ENCODE measurements at regions not wholly inside any gene's neighbourhood (a gene's known extent, or its start where the extent isn't known, plus 50 kb on each side); places are given as distances from the start of the nearest gene placed in this dataset.
"Not testable (repeated sequence)": the region's sequence is repeated elsewhere in the genome, so short reads cannot be mapped to it uniquely, and the experiment has no call there.

DNA sequence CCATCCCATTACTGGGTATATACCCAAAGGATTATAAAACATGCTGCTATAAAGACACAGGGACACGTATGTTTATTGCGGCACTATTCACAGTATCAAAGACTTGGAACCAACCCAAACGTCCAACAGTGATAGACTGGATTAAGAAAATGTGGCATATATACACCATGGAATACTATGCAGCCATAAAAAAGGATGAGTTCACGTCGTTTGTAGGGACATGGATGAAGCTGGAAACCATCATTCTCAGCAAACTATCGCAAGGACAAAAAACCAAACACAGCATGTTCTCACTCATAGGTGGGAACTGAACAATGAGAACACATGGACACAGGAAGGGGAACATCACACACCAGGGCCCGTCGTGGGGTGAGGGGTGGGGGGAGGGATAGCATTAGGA lies 106.1 kb downstream of the CHD1L start:
- H3K27ac Mint-ChIP-seq; DNase-seq; H3K9me3 Mint-ChIP-seq (ENCODE audit: low read depth); ATAC-seq; CTCF ChIA-PET; H3K4me3 Mint-ChIP-seq; H3K36me3 Mint-ChIP-seq (ENCODE audit: low read depth); H3K4me1 Mint-ChIP-seq; POLR2A ChIA-PET; intact Hi-C loops (cut with DNase I, micrococcal nuclease): not testable (repeated sequence)
- H3K27me3 Mint-ChIP-seq = peaks cover 41% of the 10 kb centered on the region

DNA sequence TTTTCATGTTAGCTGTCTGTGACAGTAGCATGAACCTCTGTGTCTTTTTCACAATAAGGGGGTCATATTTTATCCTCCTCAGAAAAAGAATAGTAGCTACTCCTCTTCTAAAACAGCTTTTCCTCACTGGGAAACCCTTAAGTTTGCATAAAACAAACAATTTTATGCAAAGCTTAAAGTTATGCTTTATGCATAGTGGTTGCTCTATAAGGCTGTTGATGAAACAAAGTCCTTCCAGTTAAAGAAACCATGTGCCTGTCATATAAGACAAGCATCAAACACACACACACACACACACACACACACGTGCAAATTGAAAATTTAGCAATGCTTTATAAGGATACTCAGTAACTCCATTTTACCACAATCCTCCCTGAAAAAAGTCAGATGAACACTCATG lies 107.0 kb downstream of the CHD1L start:
- Mint-ChIP-seq H3K36me3 (ENCODE audit: low read depth) (no peaks in the 10 kb centered on the region), H3K27ac (no peak overlapping the region), H3K27me3 (peaks cover 33% of the 10 kb centered on the region), H3K4me1 (no peaks in the 10 kb centered on the region), H3K4me3 (no peak overlapping the region), H3K9me3 (ENCODE audit: low read depth) (no peaks in the 10 kb centered on the region)
- DNase-seq (no peak), ATAC-seq (no peak)
- ChIA-PET POLR2A (no interaction called here), CTCF (no interaction called here)
- intact Hi-C loops (cut with DNase I, micrococcal nuclease) = no loop called here

DNA sequence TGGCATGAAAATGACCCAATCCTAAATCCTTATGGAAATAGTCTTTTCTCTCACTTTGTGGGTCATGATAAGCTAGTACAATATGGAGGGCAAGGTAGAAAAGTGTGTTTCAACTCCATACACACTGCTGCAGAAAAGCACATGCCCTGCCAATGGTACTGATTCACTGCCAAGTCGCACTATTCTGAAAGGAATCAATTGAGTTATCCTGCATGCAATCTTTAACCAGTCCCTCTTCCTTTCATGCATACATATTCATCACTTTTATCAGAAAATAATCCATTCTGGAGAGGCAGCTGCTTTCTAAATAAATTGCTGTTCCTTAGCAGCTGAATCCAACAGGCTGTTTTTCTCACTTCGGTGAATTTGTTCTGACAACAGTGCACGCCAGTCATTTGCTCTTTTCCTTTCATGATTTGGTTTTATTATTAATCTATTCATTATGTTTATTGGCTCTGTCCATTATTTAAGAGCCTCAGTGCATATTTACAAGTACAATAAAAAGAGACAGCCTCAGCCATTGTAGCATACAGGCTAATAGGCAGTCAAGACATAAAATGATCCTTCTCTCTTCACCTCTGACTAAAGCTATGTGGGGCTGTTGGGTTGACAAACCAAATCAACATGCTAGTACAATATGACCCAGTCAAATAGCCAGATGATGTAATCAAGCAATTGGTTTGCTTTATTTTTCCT lies 108.8 kb downstream of the CHD1L start:
- ChIA-PET CTCF (interaction anchor here (0.7 to 1.1 kb wide), 3 partner anchors 11 to 532 kb away, joined by 3 to 6 read pairs (median 4); no protein-coding TSS in a partner anchor), POLR2A (no interaction called here)
- H3K27ac Mint-ChIP-seq = no peak overlapping the region
- H3K27me3 Mint-ChIP-seq = peaks cover 18% of the 10 kb centered on the region
- ATAC-seq (no peak), DNase-seq (no peak)
- H3K4me3 Mint-ChIP-seq = no peak overlapping the region
- no peaks in the 10 kb centered on the region for H3K9me3 Mint-ChIP-seq (ENCODE audit: low read depth)
- intact Hi-C loops (cut with DNase I, micrococcal nuclease) = no loop called here
- H3K36me3 Mint-ChIP-seq (ENCODE audit: low read depth) = no peaks in the 10 kb centered on the region
- no peaks in the 10 kb centered on the region for H3K4me1 Mint-ChIP-seq

DNA sequence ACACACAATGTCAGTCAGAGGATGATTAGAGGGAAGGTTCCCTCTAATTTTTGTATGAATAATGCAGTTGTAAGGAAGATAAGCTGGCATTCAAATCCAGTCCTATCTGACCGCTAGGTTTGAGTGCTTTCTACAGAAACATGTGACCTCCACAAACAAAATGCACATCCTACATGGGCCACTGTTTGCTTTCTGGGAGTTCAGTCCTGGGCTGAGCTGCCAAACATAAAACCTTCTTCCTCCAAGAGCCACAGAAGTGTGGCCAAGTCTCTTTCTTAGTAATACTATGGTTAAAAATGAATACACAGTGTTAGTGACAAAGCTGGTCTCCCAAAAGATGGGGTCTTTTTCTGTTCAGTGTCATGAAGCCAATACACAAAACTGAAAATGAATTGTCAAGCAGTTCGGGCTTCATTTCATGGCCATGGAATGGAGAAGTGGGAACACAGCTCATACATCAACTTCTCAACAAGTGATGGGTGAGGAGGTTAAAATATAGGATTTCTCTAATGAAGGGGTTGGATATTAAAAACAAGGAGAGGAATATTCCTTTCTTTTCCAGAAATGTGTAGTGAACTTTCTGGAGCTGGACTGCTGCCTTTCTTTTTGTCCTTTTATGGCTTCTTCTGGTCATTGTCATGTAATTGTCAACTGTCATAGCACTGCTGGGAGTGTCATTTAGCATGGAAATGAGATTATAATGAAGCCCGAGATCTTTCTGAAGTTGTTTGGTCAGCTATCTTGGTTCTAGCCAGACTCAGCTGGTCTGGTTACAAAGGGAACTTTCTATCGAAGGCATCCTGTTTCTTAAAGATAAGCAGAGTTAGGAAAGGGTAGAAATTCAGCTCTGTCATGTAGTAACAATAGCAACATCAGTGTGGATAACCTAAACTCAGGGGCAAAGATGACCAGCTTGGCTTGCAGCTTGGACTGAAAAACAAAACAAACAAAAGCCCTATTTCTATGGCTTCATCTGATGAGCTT lies 135.1 kb downstream of the CHD1L start:
- no peak overlapping the region for H3K27ac Mint-ChIP-seq

DNA sequence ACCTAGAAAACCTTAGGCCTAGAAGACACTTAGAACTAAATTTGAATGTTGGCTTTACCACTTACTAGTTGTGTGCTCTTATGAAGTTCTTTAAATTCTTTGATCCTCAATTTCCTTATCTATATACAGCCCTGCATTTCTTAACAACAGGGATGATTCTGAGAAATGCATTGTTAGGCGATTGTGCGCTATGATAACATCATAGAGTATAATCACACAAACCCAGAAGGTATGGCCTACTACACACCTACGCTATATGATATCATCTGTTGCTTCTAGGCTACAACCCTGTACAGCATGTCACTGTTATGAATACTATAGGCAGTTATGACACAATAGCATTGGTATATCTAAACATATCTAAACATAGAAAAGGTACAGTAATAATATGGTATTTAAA lies 137.4 kb downstream of the CHD1L start:
- H3K27me3 Mint-ChIP-seq = peaks cover 4% of the 10 kb centered on the region
- peaks cover 3% of the 10 kb centered on the region for H3K4me1 Mint-ChIP-seq
- no peaks in the 10 kb centered on the region for H3K36me3 Mint-ChIP-seq (ENCODE audit: low read depth)
- CTCF ChIA-PET = interaction anchor here (1.7 kb wide), 1 partner anchor 10 kb away, joined by 10 read pairs; no protein-coding TSS in a partner anchor
- no peak overlapping the region for H3K4me3 Mint-ChIP-seq
- DNase-seq (no peak), ATAC-seq (peak; percentile 39)
- H3K9me3 Mint-ChIP-seq (ENCODE audit: low read depth) = no peaks in the 10 kb centered on the region
- POLR2A ChIA-PET = no interaction called here
- intact Hi-C loops (cut with DNase I, micrococcal nuclease) = no loop called here
- no peak overlapping the region for H3K27ac Mint-ChIP-seq

More for the DNA sequence above, 135.1 kb downstream of the CHD1L start:
- DNase-seq (no peak), ATAC-seq (no peak)
- H3K27me3 Mint-ChIP-seq = peaks cover 10% of the 10 kb centered on the region
- H3K4me3 Mint-ChIP-seq = no peak overlapping the region
- intact Hi-C loops (cut with DNase I, micrococcal nuclease) = no loop called here
- ChIA-PET POLR2A (no interaction called here), CTCF (interaction anchor here (0.7 to 2.6 kb wide), 4 partner anchors 9 to 36 kb away, joined by 3 to 14 read pairs (median 4); no protein-coding TSS in a partner anchor)
- H3K4me1 Mint-ChIP-seq = no peaks in the 10 kb centered on the region
- H3K9me3 Mint-ChIP-seq (ENCODE audit: low read depth) = no peaks in the 10 kb centered on the region
- H3K36me3 Mint-ChIP-seq (ENCODE audit: low read depth) = no peaks in the 10 kb centered on the region

DNA sequence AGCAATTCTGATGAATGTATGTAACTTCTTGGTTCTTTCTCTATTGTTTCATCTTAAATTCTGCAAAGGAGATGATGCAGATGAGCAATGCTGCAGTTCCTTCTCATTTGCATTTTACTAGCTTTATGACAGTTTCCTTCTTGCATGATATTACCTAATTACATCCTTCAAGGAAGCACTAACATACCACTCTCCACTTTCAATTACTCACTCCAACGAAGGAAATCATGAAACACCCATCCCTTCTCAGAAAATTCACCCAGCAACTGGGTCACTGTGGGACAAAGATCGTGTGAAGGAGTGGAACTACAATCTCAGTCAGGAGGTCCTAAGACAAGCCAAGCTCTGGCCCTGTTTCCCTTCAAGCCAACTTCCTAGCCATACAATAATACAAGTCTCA lies 142.3 kb downstream of the CHD1L start:
- intact Hi-C loops (cut with DNase I, micrococcal nuclease) = no loop called here
- ChIA-PET CTCF (interaction anchor here (0.5 to 0.9 kb wide), 2 partner anchors 106 to 137 kb away, joined by 3 read pairs; no protein-coding TSS in a partner anchor), POLR2A (no interaction called here)
- DNase-seq (no peak), ATAC-seq (peak; percentile 39)
- no peak overlapping the region for H3K27ac Mint-ChIP-seq
- peaks cover 3% of the 10 kb centered on the region for H3K27me3 Mint-ChIP-seq
- peaks cover 4% of the 10 kb centered on the region for H3K4me1 Mint-ChIP-seq
- no peak overlapping the region for H3K4me3 Mint-ChIP-seq
- no peaks in the 10 kb centered on the region for H3K36me3 Mint-ChIP-seq (ENCODE audit: low read depth)
- H3K9me3 Mint-ChIP-seq (ENCODE audit: low read depth) = no peaks in the 10 kb centered on the region

DNA sequence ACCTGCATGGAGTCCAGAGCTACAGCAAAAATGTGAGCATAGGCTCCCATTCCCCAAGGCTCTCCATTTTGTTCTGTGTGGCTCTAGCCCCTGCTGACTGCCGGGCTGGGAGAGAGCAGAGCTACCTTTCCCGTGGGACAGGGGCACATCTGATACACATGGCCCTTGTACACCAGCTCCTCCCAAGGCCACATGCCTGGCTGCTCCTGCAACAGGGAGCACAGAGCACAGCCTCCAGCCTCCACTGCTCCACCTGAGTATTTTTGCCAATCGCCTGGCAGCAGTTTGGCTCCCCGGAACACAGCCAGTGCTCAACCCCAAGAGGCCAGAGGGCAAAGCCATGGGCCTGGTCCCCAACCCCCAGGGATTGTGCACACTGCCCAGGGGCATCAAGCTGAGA lies 146.5 kb downstream of the CHD1L start:
- ATAC-seq = no peak
- Mint-ChIP-seq H3K9me3 (ENCODE audit: low read depth) (peaks cover 3% of the 10 kb centered on the region), H3K27ac (no peak overlapping the region), H3K27me3 (peaks cover 8% of the 10 kb centered on the region), H3K4me3 (no peak overlapping the region), H3K36me3 (ENCODE audit: low read depth) (no peaks in the 10 kb centered on the region), H3K4me1 (peaks cover 4% of the 10 kb centered on the region)
- POLR2A ChIA-PET = no interaction called here
- no peak for DNase-seq
- intact Hi-C loops (cut with DNase I, micrococcal nuclease) = no loop called here
- CTCF ChIA-PET = interaction anchor here (0.6 to 4.6 kb wide), 8 partner anchors 9 to 328 kb away, joined by 3 to 62 read pairs (median 4); no protein-coding TSS in a partner anchor

DNA sequence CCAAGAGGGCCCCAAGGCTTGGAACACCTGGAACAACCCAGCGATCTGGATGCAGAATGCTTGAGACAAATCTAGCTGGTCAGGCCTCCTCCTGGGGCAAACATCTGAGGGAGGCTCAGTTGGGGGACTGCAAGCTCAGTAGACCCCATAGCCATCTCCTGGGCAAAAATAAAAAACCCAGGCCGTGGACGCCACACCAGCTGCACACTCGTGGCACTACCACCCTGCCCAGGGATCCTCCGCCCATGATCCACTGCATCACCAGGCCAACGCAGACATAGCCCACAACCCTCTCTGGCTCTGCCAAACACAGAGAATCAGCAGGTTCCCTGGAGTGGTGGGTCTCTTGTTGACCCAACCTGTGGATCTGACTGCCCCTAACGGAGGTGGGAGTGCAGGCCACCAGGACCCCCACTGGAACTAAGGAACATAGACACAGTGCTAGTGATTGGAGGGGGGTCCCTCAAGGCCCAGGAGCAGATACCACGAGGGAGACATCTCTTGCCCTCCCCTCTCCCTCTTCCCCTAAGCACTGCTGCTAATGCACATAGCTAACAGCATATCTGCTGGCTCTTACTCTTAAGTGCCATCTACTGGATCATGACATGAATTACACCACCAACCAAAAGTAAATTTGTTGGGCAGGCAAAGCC lies 147.2 kb downstream of the CHD1L start:
- no peaks in the 10 kb centered on the region for H3K36me3 Mint-ChIP-seq (ENCODE audit: low read depth)
- intact Hi-C loops (cut with DNase I, micrococcal nuclease) = loop anchor here (1.0 kb wide), 1 partner anchor 116 kb away; no protein-coding TSS in a partner anchor
- no peak for DNase-seq

DNA sequence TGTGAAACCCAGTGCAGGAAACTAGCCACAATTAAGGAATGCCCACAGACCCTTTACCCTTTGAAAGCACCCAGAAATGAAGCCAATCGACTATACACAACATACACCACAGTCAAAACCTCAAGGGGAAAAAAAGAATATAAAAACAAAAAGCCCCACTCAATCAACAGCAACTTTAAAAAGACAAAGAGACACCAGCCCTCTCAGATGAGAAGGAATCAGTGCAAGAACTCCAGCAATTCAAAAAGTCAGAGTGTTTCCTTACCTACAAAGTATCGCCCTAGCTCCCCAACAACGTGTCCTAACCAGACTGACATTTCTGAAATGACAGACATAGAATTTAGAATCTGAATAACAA lies 147.7 kb downstream of the CHD1L start:
- ATAC-seq (no peak), DNase-seq (no peak)
- CTCF ChIA-PET = interaction anchor here (0.8 to 4.6 kb wide), 14 partner anchors 11 to 502 kb away, joined by 3 to 62 read pairs (median 4); no protein-coding TSS in a partner anchor
- H3K9me3 Mint-ChIP-seq (ENCODE audit: low read depth) = peaks cover 3% of the 10 kb centered on the region
- H3K27me3 Mint-ChIP-seq = peaks cover 6% of the 10 kb centered on the region
- H3K4me1 Mint-ChIP-seq = no peaks in the 10 kb centered on the region
- no peak overlapping the region for H3K27ac Mint-ChIP-seq
- POLR2A ChIA-PET = interaction anchor here (0.6 kb wide), 1 partner anchor 329 kb away, joined by 3 read pairs; no protein-coding TSS in a partner anchor
- no peaks in the 10 kb centered on the region for H3K36me3 Mint-ChIP-seq (ENCODE audit: low read depth)
- intact Hi-C loops (cut with DNase I, micrococcal nuclease) = loop anchor here (1.0 kb wide), 1 partner anchor 117 kb away; no protein-coding TSS in a partner anchor
- no peak overlapping the region for H3K4me3 Mint-ChIP-seq

More for the DNA sequence above, 147.2 kb downstream of the CHD1L start:
- Mint-ChIP-seq H3K4me1 (peaks cover 3% of the 10 kb centered on the region), H3K27ac (no peak overlapping the region), H3K4me3 (no peak overlapping the region), H3K27me3 (peaks cover 8% of the 10 kb centered on the region), H3K9me3 (ENCODE audit: low read depth) (peaks cover 3% of the 10 kb centered on the region)
- ChIA-PET CTCF (interaction anchor here (0.6 to 4.6 kb wide), 12 partner anchors 10 to 327 kb away, joined by 3 to 62 read pairs (median 4); no protein-coding TSS in a partner anchor), POLR2A (no interaction called here)
- peak; percentile 49 for ATAC-seq

DNA sequence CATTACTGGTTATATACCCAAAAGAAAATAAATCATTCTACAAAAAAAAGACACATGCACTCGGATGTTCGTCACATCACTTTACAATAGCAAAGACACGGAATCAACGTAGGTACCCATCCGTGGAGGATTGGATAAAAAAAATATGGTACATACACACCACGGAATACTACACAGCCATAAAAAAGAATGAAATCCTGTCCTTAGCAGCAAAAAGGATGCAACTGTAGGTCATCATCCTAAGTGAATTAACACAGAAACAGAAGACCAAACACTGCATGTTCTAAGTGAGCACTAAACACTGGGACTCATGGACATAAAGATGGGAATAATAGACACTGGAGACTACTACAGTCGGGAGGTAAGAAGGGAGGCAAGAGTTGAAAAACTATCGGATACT lies 148.6 kb downstream of the CHD1L start:
- H3K9me3 Mint-ChIP-seq (ENCODE audit: low read depth) = peaks cover 3% of the 10 kb centered on the region
- CTCF ChIA-PET = interaction anchor here (1.1 to 4.6 kb wide), 4 partner anchors 14 to 117 kb away, joined by 3 to 62 read pairs (median 10); no protein-coding TSS in a partner anchor
- H3K27ac Mint-ChIP-seq = no peak overlapping the region
- H3K4me1 Mint-ChIP-seq = no peaks in the 10 kb centered on the region
- DNase-seq (no peak), ATAC-seq (no peak)
- peaks cover 6% of the 10 kb centered on the region for H3K27me3 Mint-ChIP-seq
- no peak overlapping the region for H3K4me3 Mint-ChIP-seq
- intact Hi-C loops (cut with DNase I, micrococcal nuclease) = no loop called here
- POLR2A ChIA-PET = no interaction called here
- no peaks in the 10 kb centered on the region for H3K36me3 Mint-ChIP-seq (ENCODE audit: low read depth)
